ENCODE measurements at regions not wholly inside any gene's neighbourhood (a gene's known extent, or its start where the extent isn't known, plus 50 kb on each side); places are given as distances from the start of the nearest gene placed in this dataset.
A peak's percentile ranks its signal among the peaks of the same experiment; 100 is the strongest.

DNA sequence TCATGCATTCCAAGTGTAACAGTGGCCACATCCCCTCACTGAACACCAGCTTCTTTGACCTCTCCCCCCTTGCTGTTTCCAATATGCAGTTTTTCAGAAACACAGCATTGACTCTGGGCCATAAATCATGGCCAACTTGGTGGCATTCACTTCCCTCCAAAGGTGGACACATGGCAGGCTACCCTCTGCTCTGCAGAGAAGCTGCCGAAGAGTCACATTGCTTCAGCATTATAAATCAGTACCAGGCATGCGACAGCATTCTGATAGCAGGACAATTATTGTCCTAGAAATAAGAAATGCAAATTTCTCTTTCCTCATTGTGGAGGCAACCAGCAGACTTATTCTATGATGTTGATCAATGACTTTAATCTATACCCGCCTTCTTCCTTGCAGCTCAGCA, 475.4 kb upstream of the GHITM start:
- no peak overlapping the region for H3K4me3 Mint-ChIP-seq (ENCODE audit: unreplicated experiment)
- no peak overlapping the region for H3K27ac Mint-ChIP-seq (ENCODE audit: unreplicated experiment)
- no peak for DNase-seq (ENCODE audit: extremely low spot score, unreplicated experiment)
- no peaks in the 10 kb centered on the region for H3K36me3 Mint-ChIP-seq (ENCODE audit: unreplicated experiment)
- no peaks in the 10 kb centered on the region for H3K27me3 Mint-ChIP-seq (ENCODE audit: unreplicated experiment)
- TF ChIP-seq, protein P1, sequence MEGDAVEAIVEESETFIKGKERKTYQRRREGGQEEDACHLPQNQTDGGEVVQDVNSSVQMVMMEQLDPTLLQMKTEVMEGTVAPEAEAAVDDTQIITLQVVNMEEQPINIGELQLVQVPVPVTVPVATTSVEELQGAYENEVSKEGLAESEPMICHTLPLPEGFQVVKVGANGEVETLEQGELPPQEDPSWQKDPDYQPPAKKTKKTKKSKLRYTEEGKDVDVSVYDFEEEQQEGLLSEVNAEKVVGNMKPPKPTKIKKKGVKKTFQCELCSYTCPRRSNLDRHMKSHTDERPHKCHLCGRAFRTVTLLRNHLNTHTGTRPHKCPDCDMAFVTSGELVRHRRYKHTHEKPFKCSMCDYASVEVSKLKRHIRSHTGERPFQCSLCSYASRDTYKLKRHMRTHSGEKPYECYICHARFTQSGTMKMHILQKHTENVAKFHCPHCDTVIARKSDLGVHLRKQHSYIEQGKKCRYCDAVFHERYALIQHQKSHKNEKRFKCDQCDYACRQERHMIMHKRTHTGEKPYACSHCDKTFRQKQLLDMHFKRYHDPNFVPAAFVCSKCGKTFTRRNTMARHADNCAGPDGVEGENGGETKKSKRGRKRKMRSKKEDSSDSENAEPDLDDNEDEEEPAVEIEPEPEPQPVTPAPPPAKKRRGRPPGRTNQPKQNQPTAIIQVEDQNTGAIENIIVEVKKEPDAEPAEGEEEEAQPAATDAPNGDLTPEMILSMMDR (IDR thresholded peaks at IDR 0.05): no peak
- peaks cover 2% of the 10 kb centered on the region for H3K4me1 Mint-ChIP-seq (ENCODE audit: unreplicated experiment)
- H3K9me3 Mint-ChIP-seq (ENCODE audit: unreplicated experiment): peaks cover 9% of the 10 kb centered on the region

DNA sequence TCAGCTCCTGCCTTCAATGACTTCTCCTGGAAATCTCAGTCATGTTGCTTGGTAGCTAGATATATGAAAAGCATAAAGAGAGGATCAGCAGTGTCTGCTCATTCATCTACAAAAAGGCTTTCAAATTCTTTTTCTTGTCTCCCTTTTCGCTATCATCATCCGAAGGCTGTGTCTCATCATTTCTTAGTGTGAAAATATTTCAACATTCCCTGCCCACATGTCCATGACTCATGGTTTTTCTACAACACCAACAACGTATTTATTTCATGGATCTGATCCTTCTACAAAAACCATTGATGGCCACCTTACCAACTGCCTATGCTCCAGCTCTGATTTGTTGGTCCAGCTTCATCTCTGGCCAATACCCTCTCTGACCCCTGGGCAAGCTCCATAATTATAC, 472.5 kb upstream of the GHITM start:
- Mint-ChIP-seq H3K9me3 (ENCODE audit: unreplicated experiment) (no peaks in the 10 kb centered on the region), H3K27me3 (ENCODE audit: unreplicated experiment) (no peaks in the 10 kb centered on the region), H3K27ac (ENCODE audit: unreplicated experiment) (no peak overlapping the region), H3K36me3 (ENCODE audit: unreplicated experiment) (no peaks in the 10 kb centered on the region), H3K4me1 (ENCODE audit: unreplicated experiment) (peaks cover 2% of the 10 kb centered on the region), H3K4me3 (ENCODE audit: unreplicated experiment) (no peak overlapping the region)
- DNase-seq (ENCODE audit: extremely low spot score, unreplicated experiment): no peak
- TF ChIP-seq, protein P1 (IDR thresholded peaks at IDR 0.05): no peak

DNA sequence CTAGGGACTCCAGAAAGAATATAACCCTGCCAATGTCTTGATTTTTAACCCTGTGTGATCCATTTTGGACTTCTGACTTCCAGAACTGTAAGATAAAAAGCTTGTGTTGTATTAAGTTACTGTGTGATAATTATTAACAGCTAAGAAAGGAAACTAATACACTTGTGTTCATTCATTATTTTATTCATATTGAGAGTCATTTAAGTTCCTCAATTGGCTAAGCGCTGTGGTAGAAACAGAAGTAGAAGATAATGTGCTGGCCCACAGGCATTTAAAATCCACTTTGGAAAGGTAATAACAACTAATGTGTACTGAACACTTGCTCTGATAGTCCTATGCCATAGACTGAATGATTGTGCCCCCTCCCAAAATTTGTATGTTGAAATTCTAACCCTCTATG, 471.7 kb upstream of the GHITM start:
- DNase-seq (ENCODE audit: extremely low spot score, unreplicated experiment): no peak
- H3K4me1 Mint-ChIP-seq (ENCODE audit: unreplicated experiment): peaks cover 2% of the 10 kb centered on the region
- no peaks in the 10 kb centered on the region for H3K9me3 Mint-ChIP-seq (ENCODE audit: unreplicated experiment)
- no peak overlapping the region for H3K4me3 Mint-ChIP-seq (ENCODE audit: unreplicated experiment)
- H3K27me3 Mint-ChIP-seq (ENCODE audit: unreplicated experiment): no peaks in the 10 kb centered on the region
- H3K27ac Mint-ChIP-seq (ENCODE audit: unreplicated experiment): no peak overlapping the region
- TF ChIP-seq, protein P1 (IDR thresholded peaks at IDR 0.05): no peak
- no peaks in the 10 kb centered on the region for H3K36me3 Mint-ChIP-seq (ENCODE audit: unreplicated experiment)

DNA sequence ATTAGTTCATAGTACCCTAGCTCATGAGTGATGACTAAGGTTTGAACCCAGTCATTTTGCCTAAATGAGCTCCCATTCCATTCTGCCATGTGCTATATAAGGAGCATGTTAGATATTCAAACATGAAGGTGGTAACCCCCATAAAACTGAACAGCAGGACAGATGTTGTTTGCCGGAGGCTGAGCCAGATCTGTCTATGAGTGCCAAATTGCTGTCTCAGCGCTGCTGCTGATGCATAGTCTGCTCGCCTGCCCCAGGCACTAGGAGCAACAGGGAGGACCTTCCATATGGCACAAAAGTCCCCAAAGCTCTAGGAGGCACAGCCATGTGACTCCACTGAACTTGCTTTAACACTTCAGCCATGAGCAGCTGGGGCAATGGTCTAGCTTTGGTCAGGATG, 466.0 kb upstream of the GHITM start:
- no peak for DNase-seq (ENCODE audit: extremely low spot score, unreplicated experiment)
- H3K27me3 Mint-ChIP-seq (ENCODE audit: unreplicated experiment): no peaks in the 10 kb centered on the region

DNA sequence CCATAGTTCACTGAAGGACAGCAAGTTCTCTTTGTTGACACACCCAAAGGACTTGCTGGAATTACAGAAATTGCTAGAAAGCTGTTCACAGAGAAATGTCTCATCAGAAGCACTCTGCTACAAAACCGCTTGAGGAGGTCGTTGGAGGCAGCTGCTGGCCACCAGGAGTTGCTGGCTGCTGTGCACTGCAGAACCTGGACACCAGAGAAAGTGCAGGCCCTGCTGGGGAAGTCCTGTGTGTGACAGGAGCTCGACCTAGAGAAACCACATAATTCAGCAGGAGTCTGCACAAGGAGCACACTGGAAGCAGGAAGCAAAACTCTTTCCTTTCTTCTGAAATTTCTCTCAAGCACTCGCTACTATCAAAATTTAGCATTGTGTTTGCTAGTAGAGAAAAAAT, 461.5 kb upstream of the GHITM start:
- Mint-ChIP-seq H3K4me3 (ENCODE audit: unreplicated experiment) (no peak overlapping the region), H3K36me3 (ENCODE audit: unreplicated experiment) (no peaks in the 10 kb centered on the region), H3K27ac (ENCODE audit: unreplicated experiment) (peak overlapping the region; percentile 27), H3K9me3 (ENCODE audit: unreplicated experiment) (no peaks in the 10 kb centered on the region), H3K27me3 (ENCODE audit: unreplicated experiment) (no peaks in the 10 kb centered on the region), H3K4me1 (ENCODE audit: unreplicated experiment) (peaks cover 8% of the 10 kb centered on the region)
- no peak for DNase-seq (ENCODE audit: extremely low spot score, unreplicated experiment)
- TF ChIP-seq, protein P1 (IDR thresholded peaks at IDR 0.05): peak; percentile 30

More for the DNA sequence above, 466.0 kb upstream of the GHITM start:
- H3K4me1 Mint-ChIP-seq (ENCODE audit: unreplicated experiment): peaks cover 6% of the 10 kb centered on the region
- H3K36me3 Mint-ChIP-seq (ENCODE audit: unreplicated experiment): no peaks in the 10 kb centered on the region
- no peak overlapping the region for H3K4me3 Mint-ChIP-seq (ENCODE audit: unreplicated experiment)
- H3K27ac Mint-ChIP-seq (ENCODE audit: unreplicated experiment): no peak overlapping the region
- TF ChIP-seq, protein P1 (IDR thresholded peaks at IDR 0.05): no peak
- H3K9me3 Mint-ChIP-seq (ENCODE audit: unreplicated experiment): no peaks in the 10 kb centered on the region

Measured in osteocyte (in vitro differentiated cells).